GM23248 (cell line): ENCODE measurements at regions not wholly inside any gene's neighbourhood (a gene's known extent, or its start where the extent isn't known, plus 50 kb on each side); places are given as distances from the start of the nearest gene placed in this dataset.

Source experiments
- DNase-seq: peaks from one replicate; pipeline ENCODE4 v3.0.0-alpha.2; 2015
- H2AFZ ChIP-seq: fragments of 200-600 bp; sonication (generic); 2 replicates; pipeline ENCODE4 v1.6.1; 2016; ENCODE audit warnings: antibody characterized with exemption
- H3F3A ChIP-seq: fragments of 200-600 bp; sonication (generic); 2 replicates; pipeline ENCODE4 v1.6.1; 2016; ENCODE audit warnings: mild to moderate bottlenecking, antibody characterized with exemption, mixed run types; ENCODE audit not compliant: insufficient read depth
- H3K27ac ChIP-seq: fragments of 200-600 bp; sonication (generic); 2 replicates; pipeline ENCODE4 v1.5.1; 2016; ENCODE audit warnings: mild to moderate bottlenecking
- H3K27me3 ChIP-seq: fragments of 200-600 bp; sonication (generic); replicated peaks from 2 replicates; pipeline ENCODE4 v1.6.1; 2016; ENCODE audit warnings: mild to moderate bottlenecking; ENCODE audit not compliant: insufficient read depth
- H3K36me3 ChIP-seq: fragments of 200-600 bp; sonication (generic); 2 replicates; pipeline ENCODE4 v1.6.1; 2016; ENCODE audit warnings: low read depth, mild to moderate bottlenecking
- H3K4me1 ChIP-seq: fragments of 200-600 bp; sonication (generic); 2 replicates; pipeline ENCODE4 v1.6.1; 2016; ENCODE audit warnings: mild to moderate bottlenecking; ENCODE audit not compliant: insufficient read depth
- H3K4me2 ChIP-seq: fragments of 200-600 bp; sonication (generic); one replicate; pipeline ENCODE4 v1.6.1; 2016; ENCODE audit warnings: mild to moderate bottlenecking; ENCODE audit not compliant: unreplicated experiment
- H3K4me3 ChIP-seq: fragments of 200-600 bp; sonication (generic); 2 replicates; pipeline ENCODE4 v1.5.1; 2016; ENCODE audit warnings: mild to moderate bottlenecking
- H3K79me2 ChIP-seq: fragments of 200-600 bp; sonication (generic); 2 replicates; pipeline ENCODE4 v1.6.1; 2016; ENCODE audit warnings: mild to moderate bottlenecking; ENCODE audit not compliant: insufficient read depth
- H3K9ac ChIP-seq: fragments of 200-600 bp; sonication (generic); 2 replicates; pipeline ENCODE4 v1.6.1; 2016; ENCODE audit warnings: mild to moderate bottlenecking
- H3K9me2 ChIP-seq: fragments of 200-600 bp; sonication (generic); 2 replicates; pipeline ENCODE4 v1.6.1; 2016; ENCODE audit warnings: mixed run types, mild to moderate bottlenecking, moderate library complexity; ENCODE audit not compliant: insufficient read depth
- H3K9me3 ChIP-seq: fragments of 200-600 bp; sonication (generic); one replicate; pipeline ENCODE4 v1.6.1; 2017; ENCODE audit warnings: low read depth
- H4K20me1 ChIP-seq: fragments of 200-600 bp; sonication (generic); 2 replicates; pipeline ENCODE4 v1.6.0; 2016; ENCODE audit not compliant: insufficient read depth
- EZH2 ChIP-seq: fragments of 200-600 bp; sonication (generic); IDR thresholded peaks from 2 replicates; pipeline ENCODE4 v1.6.1; 2018; ENCODE audit warnings: antibody characterized with exemption, mild to moderate bottlenecking; ENCODE audit not compliant: insufficient read depth, poor library complexity, severe bottlenecking
- EZH2phosphoT487 ChIP-seq: fragments of 200-600 bp; sonication (generic); IDR thresholded peaks from 2 replicates; pipeline ENCODE4 v1.6.1; 2018; ENCODE audit warnings: antibody characterized with exemption, moderate library complexity, mild to moderate bottlenecking, low read depth; ENCODE audit not compliant: insufficient read depth
- WGBS, 2 experiments: methylation state at CpG; one replicate each; pipeline ENCODE4 v1.1.6; 2015 to 2017; ENCODE audit warnings: low lambda C conversion rate in 2 of 2, low coverage in 1 of 2; ENCODE audit errors: missing lambda C conversion rate in 2 of 2; 5-methylcytosine and 5-hydroxymethylcytosine counted together
- in situ Hi-C: fragments of 300-500 bp; cut with MboI; formaldehyde crosslinking; loops from 2 replicates; pipeline ENCODE4 v1.15.0; 2020

GRCh38 chr11:112769170-112769569, 192.1 kb upstream of the NCAM1 start:
- TF ChIP-seq EZH2phosphoT487 (no peak), EZH2 (no peak)
- Histone ChIP-seq H3K36me3 (no peaks in the 10 kb centered on the region), H3K9me2 (no peaks in the 10 kb centered on the region), H3K4me3 (no peak overlapping the region), H3F3A (no peaks in the 10 kb centered on the region), H3K9me3 (no peaks in the 10 kb centered on the region), H3K27ac (no peak overlapping the region), H4K20me1 (no peaks in the 10 kb centered on the region), H3K27me3 (no peaks in the 10 kb centered on the region; the same call in 1 of the 2 replicates), H2AFZ (no peak overlapping the region), H3K4me2 (no peak overlapping the region), H3K9ac (no peak overlapping the region), H3K4me1 (no peaks in the 10 kb centered on the region), H3K79me2 (no peaks in the 10 kb centered on the region)
- WGBS, 2 experiments = 39 to 44% methylated on average over 5 of the region's 5 CpGs
- in situ Hi-C loops = no loop called here
- DNase-seq = no peak

- Histone ChIP-seq H3F3A (no peaks in the 10 kb centered on the region), H4K20me1 (no peaks in the 10 kb centered on the region), H3K4me2 (no peak overlapping the region), H3K27ac (no peak overlapping the region), H3K27me3 (no peaks in the 10 kb centered on the region; the same call in 1 of the 2 replicates), H2AFZ (no peak overlapping the region), H3K9me2 (no peaks in the 10 kb centered on the region), H3K4me1 (no peaks in the 10 kb centered on the region), H3K9ac (no peak overlapping the region), H3K79me2 (no peaks in the 10 kb centered on the region), H3K36me3 (no peaks in the 10 kb centered on the region), H3K4me3 (no peak overlapping the region), H3K9me3 (no peaks in the 10 kb centered on the region)
- TF ChIP-seq EZH2phosphoT487 = no peak
- no peak for TF ChIP-seq EZH2
- in situ Hi-C loops = no loop called here
- 43 to 62% methylated on average over 4 of the region's 4 CpGs for WGBS, 2 experiments
- DNase-seq = no peak
These were observed 191.6 kb upstream of the NCAM1 start for GRCh38 chr11:112769584-112769983.

- no peak overlapping the region for H2AFZ ChIP-seq
- H4K20me1 ChIP-seq = no peaks in the 10 kb centered on the region
- no peaks in the 10 kb centered on the region for H3K36me3 ChIP-seq
- H3K79me2 ChIP-seq = no peaks in the 10 kb centered on the region
- no peaks in the 10 kb centered on the region for H3K9me2 ChIP-seq
- WGBS, 2 experiments = 48 to 58% methylated on average over 5 of the region's 5 CpGs
- no peak for TF ChIP-seq EZH2
- TF ChIP-seq EZH2phosphoT487 = no peak
- no peaks in the 10 kb centered on the region; the same call in 1 of the 2 replicates for H3K27me3 ChIP-seq
- H3K27ac ChIP-seq = no peak overlapping the region
- H3K4me1 ChIP-seq = no peaks in the 10 kb centered on the region
- H3K4me3 ChIP-seq = no peak overlapping the region
- DNase-seq = no peak
- no peaks in the 10 kb centered on the region for H3F3A ChIP-seq
- no peaks in the 10 kb centered on the region for H3K9me3 ChIP-seq
- H3K9ac ChIP-seq = no peak overlapping the region
- in situ Hi-C loops = no loop called here
- H3K4me2 ChIP-seq = no peak overlapping the region
These were observed 191.2 kb upstream of the NCAM1 start for GRCh38 chr11:112770033-112770432.

- no peak for TF ChIP-seq EZH2phosphoT487
- no peak for TF ChIP-seq EZH2
- Histone ChIP-seq H3K9me3 (no peaks in the 10 kb centered on the region), H3K4me2 (no peak overlapping the region), H2AFZ (no peak overlapping the region), H3K79me2 (no peaks in the 10 kb centered on the region), H3K4me1 (no peaks in the 10 kb centered on the region), H4K20me1 (no peaks in the 10 kb centered on the region), H3K9me2 (no peaks in the 10 kb centered on the region), H3F3A (no peaks in the 10 kb centered on the region), H3K27ac (no peak overlapping the region), H3K36me3 (no peaks in the 10 kb centered on the region), H3K9ac (no peak overlapping the region), H3K27me3 (no peaks in the 10 kb centered on the region; the same call in 1 of the 2 replicates), H3K4me3 (no peak overlapping the region)
- in situ Hi-C loops = no loop called here
- 57 to 76% methylated on average over 3 of the region's 3 CpGs for WGBS, 2 experiments
- no peak for DNase-seq
These were observed 190.7 kb upstream of the NCAM1 start for GRCh38 chr11:112770487-112770886.

DNA sequence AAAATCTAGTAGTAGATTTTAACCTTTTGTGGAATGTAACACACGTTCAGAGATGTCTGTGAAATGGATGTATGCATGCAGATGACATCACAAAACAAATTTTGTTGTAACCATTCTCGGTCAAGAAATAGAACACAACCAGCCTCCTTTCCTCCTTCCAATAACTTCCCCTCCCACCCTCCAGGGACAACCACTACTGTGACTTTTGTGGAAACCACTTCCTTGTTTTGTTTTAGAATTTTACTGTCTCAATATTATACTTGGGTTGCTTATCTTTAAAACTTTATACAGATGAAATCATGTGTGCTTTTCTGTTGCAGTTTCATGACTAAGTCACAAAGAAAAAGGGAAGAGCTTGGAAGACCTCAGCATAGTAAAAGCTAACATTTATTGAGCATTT, 189.4 kb upstream of the NCAM1 start:
- WGBS, 2 experiments = 60 to 64% methylated on average over 2 of the region's 2 CpGs
- H3K79me2 ChIP-seq = no peaks in the 10 kb centered on the region

More for the DNA sequence above, 189.4 kb upstream of the NCAM1 start:
- no peak overlapping the region for H3K4me3 ChIP-seq
- no peaks in the 10 kb centered on the region for H3K36me3 ChIP-seq
- H3K27me3 ChIP-seq = no peaks in the 10 kb centered on the region; the same call in 1 of the 2 replicates
- H3K4me2 ChIP-seq = no peak overlapping the region
- no peak for DNase-seq
- no peaks in the 10 kb centered on the region for H3K9me3 ChIP-seq
- H3K4me1 ChIP-seq = no peaks in the 10 kb centered on the region
- H3K27ac ChIP-seq = no peak overlapping the region
- no peaks in the 10 kb centered on the region for H4K20me1 ChIP-seq
- no peaks in the 10 kb centered on the region for H3K9me2 ChIP-seq
- H3F3A ChIP-seq = no peaks in the 10 kb centered on the region
- no peak overlapping the region for H3K9ac ChIP-seq
- no peak overlapping the region for H2AFZ ChIP-seq
- TF ChIP-seq EZH2phosphoT487 (no peak), EZH2 (no peak)
- in situ Hi-C loops = no loop called here
